ENCODE measurements at regions not wholly inside any gene's neighbourhood (a gene's known extent, or its start where the extent isn't known, plus 50 kb on each side); places are given as distances from the start of the nearest gene placed in this dataset.

- Mint-ChIP-seq H3K27ac (no peak overlapping the region), H3K36me3 (peaks cover 5 to 14% of the 10 kb centered on the region in 2 donors), H3K9me3 (peaks cover 0 to 12% of the 10 kb centered on the region in 2 donors)
- DNase-seq (ENCODE audit: low spot score in 2 of 2) (no peak), ATAC-seq (no peak)
These were observed 273.3 kb upstream of the TGFBR2 start for GRCh38 chr3:30333143-30333542.

GRCh38 chr3:30333903-30334302 is 272.5 kb upstream of the TGFBR2 start:
- ATAC-seq (no peak), DNase-seq (ENCODE audit: low spot score in 2 of 2) (no peak)
- Mint-ChIP-seq H3K9me3 (peaks cover 0 to 10% of the 10 kb centered on the region in 2 donors), H3K27ac (no peak overlapping the region), H3K36me3 (peaks cover 6 to 16% of the 10 kb centered on the region in 2 donors)

- Mint-ChIP-seq H3K27ac (no peak overlapping the region), H3K9me3 (peaks cover 0 to 10% of the 10 kb centered on the region in 2 donors), H3K36me3 (peaks cover 6 to 16% of the 10 kb centered on the region in 2 donors)
- DNase-seq (ENCODE audit: low spot score in 2 of 2) (no peak), ATAC-seq (no peak)
These were observed 265.9 kb upstream of the TGFBR2 start for GRCh38 chr3:30340500-30340899.

GRCh38 chr3:30341079-30341478 is 265.3 kb upstream of the TGFBR2 start:
- no peak overlapping the region for H3K27ac Mint-ChIP-seq
- peaks cover 0 to 10% of the 10 kb centered on the region in 2 donors for H3K9me3 Mint-ChIP-seq
- ATAC-seq (no peak), DNase-seq (ENCODE audit: low spot score in 2 of 2) (no peak)
- peaks cover 6 to 16% of the 10 kb centered on the region in 2 donors for H3K36me3 Mint-ChIP-seq

GRCh38 chr3:30341851-30342250 is 264.6 kb upstream of the TGFBR2 start:
- no peak for DNase-seq (ENCODE audit: low spot score in 2 of 2)
- peak; percentile 30 to 54 for ATAC-seq
- Mint-ChIP-seq H3K9me3 (peaks cover 0 to 10% of the 10 kb centered on the region in 2 donors), H3K27ac (no peak overlapping the region), H3K36me3 (peaks cover 6 to 15% of the 10 kb centered on the region in 2 donors)

GRCh38 chr3:30342318-30343060 is 263.9 kb upstream of the TGFBR2 start:
- H3K9me3 Mint-ChIP-seq: peaks cover 0 to 8% of the 10 kb centered on the region in 2 donors
- peak in 1 of 2 donors; percentile 36 for DNase-seq (ENCODE audit: low spot score in 2 of 2)
- H3K36me3 Mint-ChIP-seq: peaks cover 6 to 9% of the 10 kb centered on the region in 2 donors

GRCh38 chr3:30343067-30343831 is 263.2 kb upstream of the TGFBR2 start:
- Mint-ChIP-seq H3K27ac (no peak overlapping the region), H3K9me3 (peaks cover 0 to under 1% of the 10 kb centered on the region in 2 donors), H3K36me3 (peaks cover under 1 to 1% of the 10 kb centered on the region in 2 donors)
- no peak for DNase-seq (ENCODE audit: low spot score in 2 of 2)
- ATAC-seq: no peak

More at GRCh38 chr3:30342318-30343060, 263.9 kb upstream of the TGFBR2 start:
- ATAC-seq: peak; percentile 80 to 89
- peak overlapping the region in 1 of 2 donors; percentile 26 for H3K27ac Mint-ChIP-seq

GRCh38 chr3:30343861-30344260 is 262.5 kb upstream of the TGFBR2 start:
- no peak overlapping the region for H3K27ac Mint-ChIP-seq
- ATAC-seq (no peak), DNase-seq (ENCODE audit: low spot score in 2 of 2) (no peak)
- H3K36me3 Mint-ChIP-seq: no peaks in the 10 kb centered on the region
- no peaks in the 10 kb centered on the region for H3K9me3 Mint-ChIP-seq

- no peak for DNase-seq (ENCODE audit: low spot score in 2 of 2)
- H3K27ac Mint-ChIP-seq: no peak overlapping the region
- no peaks in the 10 kb centered on the region for H3K36me3 Mint-ChIP-seq
- H3K9me3 Mint-ChIP-seq: no peaks in the 10 kb centered on the region
- peak in 1 of 2 donors; percentile 52 for ATAC-seq
These were observed 262.1 kb upstream of the TGFBR2 start for GRCh38 chr3:30344288-30344687.

- DNase-seq (ENCODE audit: low spot score in 2 of 2) (no peak), ATAC-seq (no peak)
- Mint-ChIP-seq H3K36me3 (no peaks in the 10 kb centered on the region), H3K9me3 (no peaks in the 10 kb centered on the region), H3K27ac (peak overlapping the region in 1 of 2 donors; percentile 78)
These were observed 259.5 kb upstream of the TGFBR2 start for GRCh38 chr3:30346933-30347320.

- DNase-seq (ENCODE audit: low spot score in 2 of 2) (peak in 1 of 2 donors; percentile 38), ATAC-seq (peak; percentile 98 to 100)
- no peaks in the 10 kb centered on the region for H3K36me3 Mint-ChIP-seq
- H3K27ac Mint-ChIP-seq: peak overlapping the region; percentile 78 to 94
- no peaks in the 10 kb centered on the region for H3K9me3 Mint-ChIP-seq
These were observed 258.7 kb upstream of the TGFBR2 start for GRCh38 chr3:30347679-30348216.

- DNase-seq (ENCODE audit: low spot score in 2 of 2) (no peak), ATAC-seq (no peak)
- Mint-ChIP-seq H3K27ac (no peak overlapping the region), H3K36me3 (no peaks in the 10 kb centered on the region), H3K9me3 (no peaks in the 10 kb centered on the region)
These were observed 256.9 kb upstream of the TGFBR2 start for GRCh38 chr3:30349507-30349906.

- DNase-seq (ENCODE audit: low spot score in 2 of 2): no peak
- no peaks in the 10 kb centered on the region for H3K36me3 Mint-ChIP-seq
- no peaks in the 10 kb centered on the region for H3K9me3 Mint-ChIP-seq
- ATAC-seq: no peak
- no peak overlapping the region for H3K27ac Mint-ChIP-seq
These were observed 256.4 kb upstream of the TGFBR2 start for GRCh38 chr3:30350011-30350410.

GRCh38 chr3:30350901-30351300 is 255.5 kb upstream of the TGFBR2 start:
- Mint-ChIP-seq H3K27ac (no peak overlapping the region), H3K9me3 (no peaks in the 10 kb centered on the region), H3K36me3 (no peaks in the 10 kb centered on the region)
- no peak for ATAC-seq
- DNase-seq (ENCODE audit: low spot score in 2 of 2): no peak

GRCh38 chr3:30352410-30353318 is 253.7 kb upstream of the TGFBR2 start:
- Mint-ChIP-seq H3K27ac (no peak overlapping the region), H3K36me3 (no peaks in the 10 kb centered on the region), H3K9me3 (no peaks in the 10 kb centered on the region)
- DNase-seq (ENCODE audit: low spot score in 2 of 2) (no peak), ATAC-seq (no peak)

GRCh38 chr3:30353711-30354467 is 252.5 kb upstream of the TGFBR2 start:
- H3K27ac Mint-ChIP-seq: peak overlapping the region in 1 of 2 donors; percentile 37
- ATAC-seq (peak; percentile 99), DNase-seq (ENCODE audit: low spot score in 2 of 2) (peak in 1 of 2 donors; percentile 36)
- no peaks in the 10 kb centered on the region for H3K9me3 Mint-ChIP-seq
- H3K36me3 Mint-ChIP-seq: no peaks in the 10 kb centered on the region

Data from activated naive CD4-positive, alpha-beta T cell treated with anti-CD3 and anti-CD28 coated beads, Interleukin-2, amount 50 U/mL, for 72 hours (primary cell).